GM18861 (cell line): ENCODE measurements at regions not wholly inside any gene's neighbourhood (a gene's known extent, or its start where the extent isn't known, plus 50 kb on each side); places are given as distances from the start of the nearest gene placed in this dataset.

ENCODE experiments used
- ATAC-seq: cut with Tn5 transposase; IDR thresholded peaks from one replicate; pipeline ENCODE4 v1.9.1; 2021; ENCODE audit not compliant: unreplicated experiment

GRCh38 chr2:2564300-2565078, 233.4 kb upstream of the MYT1L start:
- no peak for ATAC-seq

GRCh38 chr2:2563309-2563860, 232.3 kb upstream of the MYT1L start:
- ATAC-seq = no peak

- no peak for ATAC-seq
Observed at GRCh38 chr2:2562867-2563266, 231.8 kb upstream of the MYT1L start.

GRCh38 chr2:2561346-2562095, 230.4 kb upstream of the MYT1L start:
- no peak for ATAC-seq

- ATAC-seq = no peak
Observed at GRCh38 chr2:2560374-2561015, 229.4 kb upstream of the MYT1L start.

- ATAC-seq = no peak
Observed at GRCh38 chr2:2558476-2558875, 227.4 kb upstream of the MYT1L start.

- ATAC-seq = no peak
Observed at GRCh38 chr2:2557475-2557874, 226.4 kb upstream of the MYT1L start.

- ATAC-seq = no peak
Observed at GRCh38 chr2:2550856-2551255, 219.8 kb upstream of the MYT1L start.

GRCh38 chr2:2547911-2548310, 216.8 kb upstream of the MYT1L start:
- ATAC-seq = no peak

- no peak for ATAC-seq
Observed at GRCh38 chr2:2547451-2547850, 216.4 kb upstream of the MYT1L start.

- ATAC-seq = no peak
Observed at GRCh38 chr2:2546046-2546445, 215.0 kb upstream of the MYT1L start.

GRCh38 chr2:2542966-2543611, 212.0 kb upstream of the MYT1L start:
- ATAC-seq = no peak

- no peak for ATAC-seq
Observed at GRCh38 chr2:2542316-2542715, 211.2 kb upstream of the MYT1L start.

GRCh38 chr2:2540406-2540805, 209.3 kb upstream of the MYT1L start:
- ATAC-seq = no peak

- no peak for ATAC-seq
Observed at GRCh38 chr2:2536416-2537056, 205.5 kb upstream of the MYT1L start.

GRCh38 chr2:2530334-2530733, 199.3 kb upstream of the MYT1L start:
- no peak for ATAC-seq

- no peak for ATAC-seq
Observed at GRCh38 chr2:2528846-2529245, 197.8 kb upstream of the MYT1L start.

- no peak for ATAC-seq
Observed at GRCh38 chr2:2527148-2527547, 196.1 kb upstream of the MYT1L start.

GRCh38 chr2:2524348-2524941, 193.4 kb upstream of the MYT1L start:
- ATAC-seq = no peak
